ENCODE measurements at regions not wholly inside any gene's neighbourhood (a gene's known extent, or its start where the extent isn't known, plus 50 kb on each side); places are given as distances from the start of the nearest gene placed in this dataset.

GRCh38 chr5:89230178-89230577 lies 347.2 kb upstream of the MEF2C start:
- TF ChIP-seq REST (IDR thresholded peaks at IDR 0.05; ENCODE audit: insufficient replicate concordance, low read depth) (no peak), SPI1 (IDR thresholded peaks at IDR 0.05; ENCODE audit: borderline replicate concordance, low read depth) (no peak), POLR2AphosphoS5 (IDR thresholded peaks at IDR 0.05; ENCODE audit: low read depth) (no peak), GABPA (IDR thresholded peaks at IDR 0.05; ENCODE audit: low read depth) (no peak)
- TF ChIP-seq, protein P1, sequence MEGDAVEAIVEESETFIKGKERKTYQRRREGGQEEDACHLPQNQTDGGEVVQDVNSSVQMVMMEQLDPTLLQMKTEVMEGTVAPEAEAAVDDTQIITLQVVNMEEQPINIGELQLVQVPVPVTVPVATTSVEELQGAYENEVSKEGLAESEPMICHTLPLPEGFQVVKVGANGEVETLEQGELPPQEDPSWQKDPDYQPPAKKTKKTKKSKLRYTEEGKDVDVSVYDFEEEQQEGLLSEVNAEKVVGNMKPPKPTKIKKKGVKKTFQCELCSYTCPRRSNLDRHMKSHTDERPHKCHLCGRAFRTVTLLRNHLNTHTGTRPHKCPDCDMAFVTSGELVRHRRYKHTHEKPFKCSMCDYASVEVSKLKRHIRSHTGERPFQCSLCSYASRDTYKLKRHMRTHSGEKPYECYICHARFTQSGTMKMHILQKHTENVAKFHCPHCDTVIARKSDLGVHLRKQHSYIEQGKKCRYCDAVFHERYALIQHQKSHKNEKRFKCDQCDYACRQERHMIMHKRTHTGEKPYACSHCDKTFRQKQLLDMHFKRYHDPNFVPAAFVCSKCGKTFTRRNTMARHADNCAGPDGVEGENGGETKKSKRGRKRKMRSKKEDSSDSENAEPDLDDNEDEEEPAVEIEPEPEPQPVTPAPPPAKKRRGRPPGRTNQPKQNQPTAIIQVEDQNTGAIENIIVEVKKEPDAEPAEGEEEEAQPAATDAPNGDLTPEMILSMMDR (IDR thresholded peaks at IDR 0.05; ENCODE audit: insufficient read depth, low read length): no peak
- no peak for DNase-seq (ENCODE audit: low read depth in 1 of 2, low spot score in 1 of 2)
- Histone ChIP-seq H3K27me3 (ENCODE audit: insufficient read depth, poor library complexity, severe bottlenecking) (no peaks in the 10 kb centered on the region), H3K27ac (replicated peaks) (no peak overlapping the region), H3K4me3 (replicated peaks; ENCODE audit: insufficient read depth, low read length) (no peak overlapping the region)

DNA sequence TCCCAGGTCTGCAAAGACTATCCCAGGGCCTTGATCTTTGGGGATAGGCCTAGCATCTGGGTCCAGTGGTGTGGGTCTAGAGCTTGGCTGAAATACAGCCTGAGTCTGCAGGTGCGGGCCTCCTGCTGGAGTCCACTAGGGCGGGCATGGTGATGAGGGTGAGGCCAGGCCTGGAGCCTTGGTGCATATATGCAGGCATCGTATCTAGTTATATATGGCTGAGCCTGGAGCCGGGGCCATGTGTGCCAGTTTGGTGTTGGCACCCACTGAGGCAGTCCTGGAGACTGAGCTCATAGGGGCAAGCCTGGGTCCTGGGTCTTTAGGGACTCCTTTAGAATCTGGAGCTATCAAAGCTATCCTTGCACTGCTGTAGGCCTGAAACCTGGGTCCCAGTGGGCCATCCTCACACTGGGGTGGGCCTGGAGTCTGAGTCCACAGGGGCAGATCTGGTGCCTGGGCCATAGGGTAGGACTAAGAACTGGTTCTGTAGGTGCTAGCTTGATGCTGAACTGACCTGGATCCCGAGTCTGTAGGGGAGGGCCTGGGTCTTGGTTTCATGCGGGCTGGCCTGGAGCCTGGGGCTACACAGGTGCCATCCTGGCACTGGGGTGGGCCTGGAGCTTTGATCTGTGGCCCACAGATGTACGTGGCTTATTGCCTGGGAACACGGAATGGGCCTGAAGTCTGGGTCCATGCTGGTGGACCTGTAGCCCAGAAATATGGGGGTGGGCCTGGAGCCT lies 346.5 kb upstream of the MEF2C start:
- H3K27ac ChIP-seq (replicated peaks): no peak overlapping the region
- H3K27me3 ChIP-seq (ENCODE audit: insufficient read depth, poor library complexity, severe bottlenecking): no peaks in the 10 kb centered on the region
- H3K4me3 ChIP-seq (replicated peaks; ENCODE audit: insufficient read depth, low read length): no peak overlapping the region
- TF ChIP-seq GABPA (IDR thresholded peaks at IDR 0.05; ENCODE audit: low read depth) (no peak), SPI1 (IDR thresholded peaks at IDR 0.05; ENCODE audit: borderline replicate concordance, low read depth) (no peak), POLR2AphosphoS5 (IDR thresholded peaks at IDR 0.05; ENCODE audit: low read depth) (no peak), REST (IDR thresholded peaks at IDR 0.05; ENCODE audit: insufficient replicate concordance, low read depth) (no peak)
- TF ChIP-seq, protein P1 (IDR thresholded peaks at IDR 0.05; ENCODE audit: insufficient read depth, low read length): no peak
- DNase-seq (ENCODE audit: low read depth in 1 of 2, low spot score in 1 of 2): no peak

DNA sequence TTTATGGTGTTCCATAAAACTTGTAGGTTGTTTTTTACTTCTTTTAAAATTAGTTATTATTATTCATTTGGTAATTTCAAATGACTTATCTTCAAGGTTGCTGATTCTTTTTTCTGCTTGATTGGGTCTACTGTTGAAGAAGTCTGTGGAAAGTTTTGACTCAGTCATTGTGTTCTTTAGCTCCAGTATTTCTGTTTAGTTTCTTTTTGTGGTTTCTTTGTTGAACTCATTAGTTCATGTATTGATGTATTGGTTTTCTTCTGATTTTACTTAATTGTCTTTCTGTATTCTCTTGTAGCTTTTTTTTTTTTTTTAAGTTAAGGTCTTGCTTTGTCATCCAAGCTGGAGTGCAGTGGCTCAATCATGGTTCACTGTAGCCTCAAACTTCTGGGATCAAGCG lies 345.4 kb upstream of the MEF2C start:
- no peak for DNase-seq (ENCODE audit: low read depth in 1 of 2, low spot score in 1 of 2)
- TF ChIP-seq GABPA (IDR thresholded peaks at IDR 0.05; ENCODE audit: low read depth) (no peak), REST (IDR thresholded peaks at IDR 0.05; ENCODE audit: insufficient replicate concordance, low read depth) (no peak), SPI1 (IDR thresholded peaks at IDR 0.05; ENCODE audit: borderline replicate concordance, low read depth) (no peak), POLR2AphosphoS5 (IDR thresholded peaks at IDR 0.05; ENCODE audit: low read depth) (no peak)
- TF ChIP-seq, protein P1 (IDR thresholded peaks at IDR 0.05; ENCODE audit: insufficient read depth, low read length): no peak
- Histone ChIP-seq H3K27ac (replicated peaks) (no peak overlapping the region), H3K4me3 (replicated peaks; ENCODE audit: insufficient read depth, low read length) (no peak overlapping the region), H3K27me3 (ENCODE audit: insufficient read depth, poor library complexity, severe bottlenecking) (no peaks in the 10 kb centered on the region)
